ENCODE measurements at regions not wholly inside any gene's neighbourhood (a gene's known extent, or its start where the extent isn't known, plus 50 kb on each side); places are given as distances from the start of the nearest gene placed in this dataset.
"Not testable (repeated sequence)": the region's sequence is repeated elsewhere in the genome, so short reads cannot be mapped to it uniquely, and the experiment has no call there.

DNA sequence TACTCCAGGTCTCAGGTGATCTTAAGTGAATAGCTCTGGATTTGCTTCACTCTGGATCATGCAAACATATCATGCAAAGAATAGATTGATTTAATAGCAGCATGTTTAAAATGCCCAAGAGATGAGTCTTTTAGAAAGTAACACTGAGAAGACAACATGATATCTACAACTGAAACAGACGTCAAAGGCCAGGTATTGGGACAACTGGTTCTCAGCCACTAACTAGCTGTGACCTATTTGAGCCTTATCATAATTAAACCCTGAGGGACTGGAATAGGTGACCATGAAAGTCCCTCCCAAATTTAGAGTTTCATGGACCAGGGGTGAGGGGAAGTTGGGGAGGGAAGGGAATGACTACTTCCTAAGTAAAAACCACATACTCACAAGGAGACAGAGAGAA is 95.7 kb downstream of the NIBAN1 start:
- TF ChIP-seq, protein P1, sequence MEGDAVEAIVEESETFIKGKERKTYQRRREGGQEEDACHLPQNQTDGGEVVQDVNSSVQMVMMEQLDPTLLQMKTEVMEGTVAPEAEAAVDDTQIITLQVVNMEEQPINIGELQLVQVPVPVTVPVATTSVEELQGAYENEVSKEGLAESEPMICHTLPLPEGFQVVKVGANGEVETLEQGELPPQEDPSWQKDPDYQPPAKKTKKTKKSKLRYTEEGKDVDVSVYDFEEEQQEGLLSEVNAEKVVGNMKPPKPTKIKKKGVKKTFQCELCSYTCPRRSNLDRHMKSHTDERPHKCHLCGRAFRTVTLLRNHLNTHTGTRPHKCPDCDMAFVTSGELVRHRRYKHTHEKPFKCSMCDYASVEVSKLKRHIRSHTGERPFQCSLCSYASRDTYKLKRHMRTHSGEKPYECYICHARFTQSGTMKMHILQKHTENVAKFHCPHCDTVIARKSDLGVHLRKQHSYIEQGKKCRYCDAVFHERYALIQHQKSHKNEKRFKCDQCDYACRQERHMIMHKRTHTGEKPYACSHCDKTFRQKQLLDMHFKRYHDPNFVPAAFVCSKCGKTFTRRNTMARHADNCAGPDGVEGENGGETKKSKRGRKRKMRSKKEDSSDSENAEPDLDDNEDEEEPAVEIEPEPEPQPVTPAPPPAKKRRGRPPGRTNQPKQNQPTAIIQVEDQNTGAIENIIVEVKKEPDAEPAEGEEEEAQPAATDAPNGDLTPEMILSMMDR (IDR thresholded peaks at IDR 0.05; ENCODE audit: low read depth, low read length, missing control alignments), result no peak
- no peak overlapping the region for H3K4me3 ChIP-seq (ENCODE audit: low read depth, low read length)
- DNase-seq (ENCODE audit: low read depth), result no peak

DNA sequence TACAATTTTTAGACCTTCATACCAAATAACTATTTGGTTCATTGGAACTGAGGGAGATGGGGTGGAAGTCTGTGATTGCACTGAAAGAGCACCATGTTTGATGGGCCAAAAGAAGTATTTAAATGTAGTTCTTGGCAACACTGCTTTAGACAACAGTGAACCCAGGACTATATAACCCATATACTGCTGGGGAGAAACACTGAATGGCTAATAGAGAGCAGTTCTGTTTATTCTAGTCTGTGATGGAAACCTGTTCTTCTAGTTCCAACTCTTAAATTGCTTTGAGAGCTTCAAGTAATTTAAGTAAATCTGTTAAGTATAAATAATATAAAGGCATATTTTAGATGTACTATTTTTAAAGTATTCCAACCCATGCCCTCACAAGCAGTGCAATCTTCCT is 96.3 kb downstream of the NIBAN1 start:
- no peak for DNase-seq (ENCODE audit: low read depth)
- TF ChIP-seq, protein P1 (IDR thresholded peaks at IDR 0.05; ENCODE audit: low read depth, low read length, missing control alignments), result no peak
- H3K4me3 ChIP-seq (ENCODE audit: low read depth, low read length), result no peak overlapping the region

DNA sequence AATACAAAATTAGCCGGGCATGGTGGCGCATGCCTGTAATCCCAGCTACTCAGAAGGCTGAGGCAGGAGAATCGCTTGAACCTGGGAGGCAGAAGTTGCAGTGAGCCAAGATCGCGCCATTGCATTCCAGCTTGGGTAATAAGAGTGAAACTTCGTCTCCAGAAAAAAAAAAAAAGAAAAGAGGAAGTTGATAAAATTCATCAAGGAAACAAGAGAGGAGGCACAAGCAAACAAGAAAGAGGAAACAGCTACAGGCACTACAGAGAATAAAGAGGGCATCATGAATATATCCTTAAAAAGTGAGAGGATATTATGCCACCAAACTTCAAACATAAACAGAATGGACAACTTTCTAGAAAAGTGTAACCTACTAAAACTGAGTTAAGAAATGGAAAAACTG is 98.3 kb downstream of the NIBAN1 start:
- not testable (repeated sequence) for H3K4me3 ChIP-seq (ENCODE audit: low read depth, low read length); DNase-seq (ENCODE audit: low read depth)

DNA sequence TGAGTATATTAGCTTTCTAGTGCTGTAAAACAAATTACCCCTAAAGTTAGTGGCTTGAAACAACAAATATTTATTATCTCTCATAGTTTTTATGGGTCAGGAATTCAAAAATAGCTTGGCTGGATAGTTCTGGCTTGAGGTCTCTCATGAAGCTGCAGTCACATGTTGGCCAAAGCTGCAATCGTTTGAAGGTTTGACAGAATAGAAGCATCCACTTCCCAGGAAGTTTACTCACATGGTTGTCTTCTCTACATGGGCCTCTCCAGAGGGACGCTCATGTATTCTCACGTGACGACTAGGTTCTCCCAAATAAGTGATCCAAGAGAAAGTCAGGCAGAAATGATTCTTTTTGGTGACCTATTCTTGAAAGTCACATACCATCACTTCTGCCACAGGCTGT is 99.1 kb downstream of the NIBAN1 start:
- no peak for DNase-seq (ENCODE audit: low read depth)
- TF ChIP-seq, protein P1 (IDR thresholded peaks at IDR 0.05; ENCODE audit: low read depth, low read length, missing control alignments), result no peak
- H3K4me3 ChIP-seq (ENCODE audit: low read depth, low read length), result no peak overlapping the region

DNA sequence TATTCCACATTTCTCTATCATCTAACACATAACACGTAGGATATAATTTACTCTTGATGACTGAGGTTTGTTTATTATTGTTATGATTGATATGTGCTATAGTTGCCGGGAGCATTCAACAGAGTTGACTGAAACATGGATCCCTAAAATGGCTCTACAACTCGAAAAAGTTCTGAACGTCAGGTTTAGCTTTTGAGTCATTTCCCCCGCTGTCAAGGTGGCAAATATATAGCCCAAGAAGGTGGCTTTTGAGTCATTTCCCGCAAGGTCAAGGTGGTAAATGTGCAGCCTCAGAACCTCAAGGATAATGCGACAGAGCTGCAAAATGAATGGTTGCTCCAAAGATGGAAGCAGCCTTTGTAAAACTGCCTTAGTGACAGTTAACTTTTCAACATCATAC is 104.0 kb downstream of the NIBAN1 start:
- peak; percentile 37 for DNase-seq (ENCODE audit: low read depth)
- TF ChIP-seq, protein P1 (IDR thresholded peaks at IDR 0.05; ENCODE audit: low read depth, low read length, missing control alignments), result no peak
- no peak overlapping the region for H3K4me3 ChIP-seq (ENCODE audit: low read depth, low read length)

DNA sequence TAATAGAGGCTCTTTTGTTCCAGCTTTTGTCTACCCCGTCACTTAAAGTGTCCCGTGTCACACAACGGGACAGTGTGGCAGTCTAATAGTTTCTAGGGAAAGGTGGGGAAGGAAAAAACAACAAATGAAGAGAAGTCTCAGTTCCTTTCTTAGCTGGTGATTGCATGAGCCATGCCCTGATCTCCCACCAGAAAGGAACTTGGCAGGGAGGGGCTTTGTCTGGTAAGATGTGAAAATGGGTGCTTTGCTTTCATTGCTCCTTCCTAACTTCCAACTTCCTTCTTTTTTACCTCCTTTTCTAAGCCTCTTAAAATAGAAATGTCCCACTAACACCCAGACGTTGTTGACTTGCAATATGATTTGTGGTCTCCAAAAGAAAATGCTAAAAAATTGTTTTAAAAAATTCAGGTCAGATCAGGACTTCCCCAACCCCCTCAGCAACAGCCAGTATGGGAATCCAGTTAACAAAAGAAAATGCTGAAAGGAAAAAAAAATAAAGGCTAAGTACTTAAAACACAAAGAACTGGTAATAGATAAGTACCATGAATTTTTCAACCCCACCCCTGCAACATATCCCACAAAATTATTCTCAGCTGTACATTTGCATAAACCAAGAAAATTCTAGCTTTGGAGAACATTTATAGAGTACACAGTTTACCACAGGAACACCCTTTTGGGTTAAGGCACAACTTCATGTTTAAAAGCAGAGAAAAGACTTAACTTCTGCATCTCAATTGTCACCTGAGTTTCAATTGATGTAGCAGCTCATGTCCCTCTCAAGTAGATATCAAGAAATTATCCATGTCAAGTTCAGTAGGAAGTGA is 106.2 kb downstream of the NIBAN1 start:
- DNase-seq (ENCODE audit: low read depth), result no peak
- TF ChIP-seq, protein P1 (IDR thresholded peaks at IDR 0.05; ENCODE audit: low read depth, low read length, missing control alignments), result no peak
- H3K4me3 ChIP-seq (ENCODE audit: low read depth, low read length), result no peak overlapping the region

DNA sequence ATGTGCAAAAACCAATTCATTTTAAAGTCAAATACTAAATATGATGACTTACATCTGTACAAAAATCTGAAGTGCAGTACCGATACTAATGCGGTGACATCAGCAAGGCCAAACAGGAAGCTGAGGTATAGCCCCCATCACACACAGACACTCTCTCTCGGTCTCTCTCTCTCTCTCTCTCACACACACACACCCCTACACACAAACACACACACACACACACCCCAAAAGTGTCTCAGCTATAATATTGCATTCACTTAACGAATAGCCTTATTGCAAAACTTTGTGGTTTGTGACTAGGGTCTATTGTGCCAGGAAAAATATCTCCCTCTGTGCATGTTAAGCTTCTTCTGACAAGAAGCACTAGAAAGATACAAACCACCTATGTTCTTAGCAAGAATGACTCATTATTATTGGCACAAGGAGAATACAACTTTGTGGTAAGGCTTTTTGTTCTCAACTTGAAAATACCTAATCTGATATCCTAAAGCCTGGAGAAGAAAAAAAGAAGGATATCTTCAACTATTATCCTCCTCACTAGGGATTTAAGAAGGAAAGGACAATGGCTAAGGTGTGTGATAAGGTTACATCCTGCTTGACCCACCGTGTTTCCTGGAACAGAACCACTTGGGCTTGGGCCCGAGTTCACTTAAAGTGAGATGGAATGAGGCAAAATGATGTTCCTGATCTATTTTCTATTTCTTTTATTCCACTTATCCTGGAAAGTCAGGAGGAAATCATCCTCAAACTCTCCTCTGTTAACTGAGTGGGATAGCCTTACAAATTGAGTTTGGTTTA is 107.1 kb downstream of the NIBAN1 start:
- DNase-seq (ENCODE audit: low read depth), result peak; percentile 87
- H3K4me3 ChIP-seq (ENCODE audit: low read depth, low read length), result no peak overlapping the region
- TF ChIP-seq, protein P1 (IDR thresholded peaks at IDR 0.05; ENCODE audit: low read depth, low read length, missing control alignments), result no peak

All from GM12864 (cell line).